Calu3 (cell line): ENCODE measurements at regions not wholly inside any gene's neighbourhood (a gene's known extent, or its start where the extent isn't known, plus 50 kb on each side); places are given as distances from the start of the nearest gene placed in this dataset.
A peak's percentile ranks its signal among the peaks of the same experiment; 100 is the strongest.
"Not testable (repeated sequence)": the region's sequence is repeated elsewhere in the genome, so short reads cannot be mapped to it uniquely, and the experiment has no call there.

ENCODE experiments used
- BruUV-seq: library from RNA; stranded (reverse); fragments of 400-500 nt; replicated peaks from 2 replicates; lab custom pipeline; 2021; lab: Mats Ljungman, UMichigan
- CTCF ChIA-PET: fragments of 300-600 bp; sonication (Branson Sonifier 250); formaldehyde crosslinking; loops from one replicate; lab custom pipeline; 2022; ENCODE audit warnings: antibody characterized with exemption; lab: Charles Lee
- DNase-seq: peaks from one replicate; pipeline ENCODE4 v3.0.0; 2022
- H3K27ac Mint-ChIP-seq: one replicate; pipeline ENCODE4 v1.8.0; 2022; ENCODE audit warnings: mixed read lengths; ENCODE audit not compliant: unreplicated experiment
- H3K27me3 Mint-ChIP-seq: one replicate; pipeline ENCODE4 v1.8.0; 2022; ENCODE audit warnings: mixed read lengths; ENCODE audit not compliant: unreplicated experiment
- H3K36me3 Mint-ChIP-seq: one replicate; pipeline ENCODE4 v1.8.0; 2022; ENCODE audit warnings: mild to moderate bottlenecking, moderate library complexity, mixed read lengths; ENCODE audit not compliant: insufficient read depth, unreplicated experiment
- H3K4me1 Mint-ChIP-seq: one replicate; pipeline ENCODE4 v1.8.0; 2022; ENCODE audit warnings: mild to moderate bottlenecking, low read depth, mixed read lengths; ENCODE audit not compliant: unreplicated experiment
- H3K4me3 Mint-ChIP-seq: one replicate; pipeline ENCODE4 v1.8.0; 2022; ENCODE audit warnings: mild to moderate bottlenecking, low read depth, moderate library complexity, mixed read lengths; ENCODE audit not compliant: unreplicated experiment
- H3K9me3 Mint-ChIP-seq: one replicate; pipeline ENCODE4 v1.8.0; 2022; ENCODE audit warnings: low read depth, mixed read lengths; ENCODE audit not compliant: unreplicated experiment
- intact Hi-C: fragments of 100-400 bp; cut with micrococcal nuclease; formaldehyde crosslinking; loops from one replicate; pipeline ENCODE4 v1.10.0; 2022; ENCODE audit not compliant: unreplicated experiment
- TF ChIP-seq, protein P1 (sequence below): fragments of 200-600 bp; IDR thresholded peaks from one replicate; pipeline ENCODE4 v1.8.0; 2022; ENCODE audit warnings: antibody characterized with exemption; ENCODE audit not compliant: unreplicated experiment

DNA sequence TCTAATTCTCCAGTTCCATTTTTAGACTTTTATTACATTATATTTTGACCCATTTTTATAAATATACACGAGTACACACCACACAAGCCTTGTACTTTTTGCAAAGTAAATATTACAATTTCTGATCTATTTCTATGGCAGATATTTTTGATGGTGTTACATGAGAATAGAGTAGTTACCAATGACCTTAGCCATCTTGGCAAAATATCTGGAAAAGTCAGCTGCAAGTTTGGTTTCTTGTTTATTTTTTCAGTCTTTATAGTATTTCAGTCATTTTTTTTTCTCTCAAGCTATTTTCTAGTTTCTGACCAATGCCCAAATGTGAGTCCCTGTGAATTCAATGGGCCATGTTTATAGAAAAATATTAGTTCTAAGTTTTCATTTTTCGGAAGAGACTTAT lies 64.0 kb upstream of the TMC1 start:
- BruUV-seq: no TSS peak
- H3K27ac Mint-ChIP-seq: no peak overlapping the region
- H3K36me3 Mint-ChIP-seq: no peaks in the 10 kb centered on the region
- TF ChIP-seq, protein P1, sequence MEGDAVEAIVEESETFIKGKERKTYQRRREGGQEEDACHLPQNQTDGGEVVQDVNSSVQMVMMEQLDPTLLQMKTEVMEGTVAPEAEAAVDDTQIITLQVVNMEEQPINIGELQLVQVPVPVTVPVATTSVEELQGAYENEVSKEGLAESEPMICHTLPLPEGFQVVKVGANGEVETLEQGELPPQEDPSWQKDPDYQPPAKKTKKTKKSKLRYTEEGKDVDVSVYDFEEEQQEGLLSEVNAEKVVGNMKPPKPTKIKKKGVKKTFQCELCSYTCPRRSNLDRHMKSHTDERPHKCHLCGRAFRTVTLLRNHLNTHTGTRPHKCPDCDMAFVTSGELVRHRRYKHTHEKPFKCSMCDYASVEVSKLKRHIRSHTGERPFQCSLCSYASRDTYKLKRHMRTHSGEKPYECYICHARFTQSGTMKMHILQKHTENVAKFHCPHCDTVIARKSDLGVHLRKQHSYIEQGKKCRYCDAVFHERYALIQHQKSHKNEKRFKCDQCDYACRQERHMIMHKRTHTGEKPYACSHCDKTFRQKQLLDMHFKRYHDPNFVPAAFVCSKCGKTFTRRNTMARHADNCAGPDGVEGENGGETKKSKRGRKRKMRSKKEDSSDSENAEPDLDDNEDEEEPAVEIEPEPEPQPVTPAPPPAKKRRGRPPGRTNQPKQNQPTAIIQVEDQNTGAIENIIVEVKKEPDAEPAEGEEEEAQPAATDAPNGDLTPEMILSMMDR: no peak
- H3K4me1 Mint-ChIP-seq: peaks cover 41% of the 10 kb centered on the region
- intact Hi-C loops: no loop called here
- DNase-seq: no peak
- H3K27me3 Mint-ChIP-seq: no peaks in the 10 kb centered on the region
- no peaks in the 10 kb centered on the region for H3K9me3 Mint-ChIP-seq
- CTCF ChIA-PET: no interaction called here
- H3K4me3 Mint-ChIP-seq: no peak overlapping the region

DNA sequence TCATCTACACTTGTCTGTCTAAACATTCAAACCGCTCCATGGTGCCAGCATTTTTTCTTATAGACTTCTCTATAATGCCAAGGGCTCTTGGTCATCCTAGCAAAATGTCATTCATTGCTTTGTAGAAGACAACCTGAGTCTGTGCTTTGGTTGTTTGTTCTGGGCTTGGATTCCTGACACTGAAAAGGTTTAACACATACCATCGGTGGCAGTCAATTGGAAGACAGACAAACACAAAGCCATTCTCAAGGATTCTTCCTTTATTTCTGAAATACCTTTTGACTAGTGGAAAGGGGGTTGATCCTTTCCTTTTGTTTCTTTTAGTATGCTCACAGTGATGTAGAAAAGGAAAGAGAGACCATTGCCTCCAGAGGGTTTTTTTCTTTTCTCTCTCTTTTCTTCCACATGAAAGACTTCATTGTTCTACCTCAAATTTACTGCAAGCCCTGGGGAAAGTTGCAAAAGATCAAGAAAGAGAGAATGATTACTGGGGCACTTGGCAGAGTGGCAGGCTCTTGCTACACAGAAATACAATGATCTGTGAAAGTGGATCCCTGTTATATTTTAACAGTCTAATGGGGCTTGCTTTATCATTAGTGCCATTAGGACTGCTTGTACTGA lies 66.4 kb upstream of the TMC1 start:
- peak overlapping the region; percentile 75 for H3K27ac Mint-ChIP-seq
- H3K4me3 Mint-ChIP-seq: no peak overlapping the region
- peaks cover 21% of the 10 kb centered on the region for H3K4me1 Mint-ChIP-seq
- no TSS peak for BruUV-seq
- intact Hi-C loops: no loop called here
- TF ChIP-seq, protein P1: no peak
- CTCF ChIA-PET: interaction anchor here (0.6 kb wide), 1 partner anchor 18 kb away, joined by 3 read pairs; no protein-coding TSS in a partner anchor
- no peaks in the 10 kb centered on the region for H3K36me3 Mint-ChIP-seq
- no peaks in the 10 kb centered on the region for H3K27me3 Mint-ChIP-seq
- peak; percentile 12 for DNase-seq
- no peaks in the 10 kb centered on the region for H3K9me3 Mint-ChIP-seq

DNA sequence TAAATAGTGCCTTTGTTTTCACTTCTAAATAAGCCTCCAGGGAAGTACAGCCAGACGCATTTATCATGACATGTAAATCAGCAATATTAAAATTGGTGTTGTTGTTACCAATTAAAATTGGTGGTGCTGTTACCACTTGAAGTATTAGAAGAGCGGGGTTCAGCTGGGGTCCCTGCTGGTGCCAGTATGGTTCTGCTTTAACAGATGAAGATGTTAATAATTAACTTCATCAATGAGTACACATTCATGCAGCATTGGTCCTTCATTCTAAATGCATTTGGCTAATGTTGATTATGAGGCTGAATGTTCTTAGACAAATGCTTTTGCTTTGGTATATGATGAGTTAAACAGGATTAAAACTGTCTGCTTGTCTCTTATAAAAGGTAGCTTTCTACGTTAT lies 67.6 kb upstream of the TMC1 start:
- BruUV-seq: no TSS peak
- TF ChIP-seq, protein P1: no peak
- intact Hi-C loops: no loop called here
- Mint-ChIP-seq H3K9me3 (no peaks in the 10 kb centered on the region), H3K27me3 (no peaks in the 10 kb centered on the region), H3K4me1 (peaks cover 21% of the 10 kb centered on the region), H3K4me3 (no peak overlapping the region), H3K27ac (no peak overlapping the region), H3K36me3 (no peaks in the 10 kb centered on the region)
- CTCF ChIA-PET: no interaction called here
- no peak for DNase-seq

DNA sequence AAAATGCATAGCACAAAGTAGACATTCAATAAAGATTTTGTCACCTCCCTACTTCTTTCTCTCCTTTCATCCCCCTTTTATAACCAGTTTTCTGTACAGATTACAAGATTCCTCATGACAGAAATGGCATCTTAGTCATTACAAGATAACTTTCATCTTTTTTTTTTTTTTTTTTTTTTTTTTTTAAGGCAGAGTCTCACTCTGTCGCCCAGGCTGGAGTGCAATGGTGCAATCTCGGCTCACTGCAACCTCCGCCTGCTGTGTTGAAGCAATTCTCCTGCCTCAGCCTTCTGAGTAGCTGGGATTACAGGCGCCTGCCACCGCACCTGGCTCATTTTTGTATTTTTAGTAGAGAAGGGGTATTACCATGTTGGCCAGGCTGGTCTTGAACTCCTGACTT lies 75.2 kb upstream of the TMC1 start:
- H3K9me3 Mint-ChIP-seq, H3K4me3 Mint-ChIP-seq, H3K27me3 Mint-ChIP-seq, H3K36me3 Mint-ChIP-seq, DNase-seq, H3K27ac Mint-ChIP-seq, BruUV-seq: not testable (repeated sequence)
- H3K4me1 Mint-ChIP-seq: peaks cover 25% of the 10 kb centered on the region
- intact Hi-C loops: loop anchor here (10.0 kb wide), 2 partner anchors 79 to 139 kb away; partner anchors contain the start of gene TMC1
- CTCF ChIA-PET: interaction anchor here (0.6 kb wide), 1 partner anchor 79 kb away, joined by 4 read pairs; no protein-coding TSS in a partner anchor

DNA sequence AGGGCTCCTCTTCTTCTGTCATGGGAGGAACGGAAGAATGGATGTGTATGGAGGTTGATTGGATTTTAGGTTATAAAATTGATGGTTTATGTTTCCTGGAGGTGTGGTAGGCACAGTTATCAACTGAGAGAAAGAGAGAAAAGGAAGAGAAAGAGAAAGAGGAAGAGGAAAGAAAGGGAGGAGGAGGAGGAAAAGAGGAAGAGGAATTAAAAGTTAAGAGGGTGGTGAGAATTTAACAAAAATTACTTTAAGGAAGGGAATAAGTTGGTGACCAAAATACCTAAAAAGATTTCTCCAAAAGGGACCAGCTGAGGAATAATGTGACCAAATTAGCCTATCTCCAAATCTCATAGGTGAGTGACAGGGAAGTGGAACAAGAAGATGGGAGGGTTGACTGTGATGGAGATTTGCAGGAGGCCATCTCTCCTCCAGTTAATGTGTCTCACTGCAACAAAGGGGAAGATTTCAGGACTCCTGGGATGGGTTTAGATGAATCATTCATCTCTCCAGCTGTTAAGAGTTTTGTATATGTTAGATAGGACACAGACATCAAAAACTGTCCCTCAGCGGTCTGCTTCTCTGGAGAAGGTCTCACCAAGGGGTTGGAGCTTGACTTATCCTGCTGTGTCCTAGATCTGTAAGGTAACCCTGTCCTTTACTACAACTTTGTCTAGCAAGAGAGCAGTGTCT lies 76.0 kb upstream of the TMC1 start:
- no peak for DNase-seq
- intact Hi-C loops: loop anchor here (10.0 kb wide), 2 partner anchors 79 to 139 kb away; partner anchors contain the start of gene TMC1
- no peaks in the 10 kb centered on the region for H3K9me3 Mint-ChIP-seq
- BruUV-seq: no TSS peak
- CTCF ChIA-PET: no interaction called here
- no peak overlapping the region for H3K4me3 Mint-ChIP-seq
- H3K4me1 Mint-ChIP-seq: peaks cover 29% of the 10 kb centered on the region
- no peak overlapping the region for H3K27ac Mint-ChIP-seq
- TF ChIP-seq, protein P1: no peak
- no peaks in the 10 kb centered on the region for H3K36me3 Mint-ChIP-seq
- H3K27me3 Mint-ChIP-seq: no peaks in the 10 kb centered on the region
